ENCODE measurements at regions not wholly inside any gene's neighbourhood (a gene's known extent, or its start where the extent isn't known, plus 50 kb on each side); places are given as distances from the start of the nearest gene placed in this dataset.

- Histone ChIP-seq H3K23ac (ENCODE audit: low read depth, low read length) (no peak overlapping the region), H3K36me3 (ENCODE audit: control insufficient read depth, insufficient read depth, low read length) (no peaks in the 10 kb centered on the region), H4K8ac (ENCODE audit: low read depth in 2 of 2, low read length in 2 of 2) (no peak overlapping the region), H4K20me1 (ENCODE audit: insufficient read depth, low read length) (no peaks in the 10 kb centered on the region), H3K79me1 (ENCODE audit: low read depth in 1 of 2, low read length in 2 of 2) (no peaks in the 10 kb centered on the region), H2AFZ (replicated peaks; ENCODE audit: low read length, poor library complexity) (no peak overlapping the region), H3K4me2 (ENCODE audit: low read depth, low read length) (no peak overlapping the region), H3K4me1 (ENCODE audit: control insufficient read depth, insufficient read depth, low read length) (no peaks in the 10 kb centered on the region), H2AK5ac (ENCODE audit: low read depth, low read length) (no peak overlapping the region), H3K14ac (replicated peaks; ENCODE audit: low read depth, low read length) (no peak overlapping the region), H3K56ac (ENCODE audit: extremely low read depth, insufficient read depth, low read length) (no peak overlapping the region), H3K9me3 (ENCODE audit: control insufficient read depth, insufficient read depth, low read length) (no peaks in the 10 kb centered on the region), H3K18ac (ENCODE audit: low read depth, low read length) (no peak overlapping the region), H3K27me3 (ENCODE audit: control insufficient read depth, insufficient read depth, low read length) (no peaks in the 10 kb centered on the region), H2BK20ac (ENCODE audit: low read depth, low read length) (no peak overlapping the region), H4K5ac (ENCODE audit: low read depth, low read length) (no peak overlapping the region), H3K9ac (ENCODE audit: low read depth, low read length) (no peak overlapping the region), H4K91ac (ENCODE audit: insufficient read depth, low read depth, low read length) (no peak overlapping the region), H3K4ac (ENCODE audit: low read depth, low read length) (no peak overlapping the region), H3K9me1 (ENCODE audit: insufficient read depth, low read length) (no peaks in the 10 kb centered on the region), H2BK5ac (ENCODE audit: low read depth, low read length, poor library complexity, severe bottlenecking) (no peak overlapping the region), H2AK9ac (replicated peaks; ENCODE audit: low read depth, low read length, poor library complexity) (no peak overlapping the region), H3K27ac (ENCODE audit: insufficient read depth, low read length) (no peak overlapping the region), H2BK120ac (ENCODE audit: low read depth, low read length) (no peak overlapping the region), H2BK15ac (ENCODE audit: low read depth, low read length) (no peak overlapping the region), H3K4me3 (ENCODE audit: insufficient read depth, low read depth, low read length) (no peak overlapping the region)
- no TSS peak for BruUV-seq (replicated peaks)
- DNase-seq, result no peak
- no peak for TF ChIP-seq RAD21 (IDR thresholded peaks at IDR 0.05; ENCODE audit: low read length)
- TF ChIP-seq POLR2A (IDR thresholded peaks at IDR 0.05; ENCODE audit: low read depth, low read length), result no peak
- no peak for TF ChIP-seq FOS (IDR thresholded peaks at IDR 0.05; ENCODE audit: low read depth, low read length)
- TF ChIP-seq CEBPB (IDR thresholded peaks at IDR 0.05; ENCODE audit: low read depth, low read length), result no peak
- TF ChIP-seq RFX5 (IDR thresholded peaks at IDR 0.05; ENCODE audit: low read depth, low read length), result no peak
- no peak for TF ChIP-seq MXI1 (IDR thresholded peaks at IDR 0.05; ENCODE audit: borderline replicate concordance, low read depth, low read length)
- TF ChIP-seq SMC3 (IDR thresholded peaks at IDR 0.05; ENCODE audit: low read depth, low read length), result no peak
- no peak for TF ChIP-seq MAZ (IDR thresholded peaks at IDR 0.05; ENCODE audit: borderline replicate concordance, low read depth, low read length)
- no peak for TF ChIP-seq BHLHE40 (IDR thresholded peaks at IDR 0.05; ENCODE audit: low read depth, low read length)
- POLR2A ChIA-PET (ENCODE audit: unreplicated experiment), result no interaction called here
- ATAC-seq (ENCODE audit: low read depth), result no peak
- dilution Hi-C loops (cut with HindIII; ENCODE audit: low sequenced_read_pairs, unreplicated experiment) (no loop called here), intact Hi-C loops (cut with micrococcal nuclease) (no loop called here), in situ Hi-C loops (cut with MboI; ENCODE audit: low sequenced_read_pairs) (no loop called here)
- CTCF ChIA-PET, result no interaction called here
Measured at GRCh38 chr7:20475756-20476155, 139.7 kb upstream of the ABCB5 start.
